GM12865 (cell line): ENCODE measurements at regions not wholly inside any gene's neighbourhood (a gene's known extent, or its start where the extent isn't known, plus 50 kb on each side); places are given as distances from the start of the nearest gene placed in this dataset.

Experiments used
- DNase-seq: peaks from one replicate; pipeline ENCODE4 v3.0.0; 2010; ENCODE audit warnings: low read depth
- H3K4me3 ChIP-seq: 2 replicates; pipeline ENCODE4 v1.5.1; 2011; ENCODE audit warnings: mild to moderate bottlenecking, low read depth, low read length, control low read depth
- CTCF ChIP-seq: IDR thresholded peaks from 2 replicates; pipeline ENCODE4 v1.5.1; 2011; ENCODE audit warnings: low read length, control low read depth, low read depth, inconsistent platforms; ENCODE audit not compliant: insufficient read depth; ENCODE audit errors: missing control alignments

- TF ChIP-seq CTCF = no peak
- no peak overlapping the region for H3K4me3 ChIP-seq
- no peak for DNase-seq
Measured at GRCh38 chr13:58906329-58907007, 1257.3 kb downstream of the DIAPH3 start.

GRCh38 chr13:58907347-58907746 is 1256.4 kb downstream of the DIAPH3 start:
- TF ChIP-seq CTCF = no peak
- H3K4me3 ChIP-seq = no peak overlapping the region
- DNase-seq = no peak

GRCh38 chr13:58908019-58908679 is 1255.6 kb downstream of the DIAPH3 start:
- no peak overlapping the region for H3K4me3 ChIP-seq
- no peak for TF ChIP-seq CTCF
- no peak for DNase-seq

- no peak for TF ChIP-seq CTCF
- DNase-seq = no peak
- H3K4me3 ChIP-seq = no peak overlapping the region
Measured at GRCh38 chr13:58919551-58919950, 1244.2 kb downstream of the DIAPH3 start.

- no peak for TF ChIP-seq CTCF
- no peak for DNase-seq
- no peak overlapping the region for H3K4me3 ChIP-seq
Measured at GRCh38 chr13:58921129-58921528, 1242.6 kb downstream of the DIAPH3 start.

- TF ChIP-seq CTCF = no peak
- no peak overlapping the region for H3K4me3 ChIP-seq
- peak; percentile 9 for DNase-seq
Measured at GRCh38 chr13:58926858-58927257, 1236.9 kb downstream of the DIAPH3 start.
